ENCODE measurements at regions not wholly inside any gene's neighbourhood (a gene's known extent, or its start where the extent isn't known, plus 50 kb on each side); places are given as distances from the start of the nearest gene placed in this dataset.

GRCh38 chr1:98369463-98369862 is 292.1 kb upstream of the SNX7 start (continued):
- TF ChIP-seq CUX1 (IDR thresholded peaks at IDR 0.05; ENCODE audit: insufficient replicate concordance, low read depth, low read length) = no peak
- TF ChIP-seq RB1 (IDR thresholded peaks at IDR 0.05; ENCODE audit: borderline replicate concordance) = no peak
- no peak for TF ChIP-seq ESRRA (IDR thresholded peaks at IDR 0.05; ENCODE audit: low read length)
- no peak for TF ChIP-seq POLR2AphosphoS5 (IDR thresholded peaks at IDR 0.05; ENCODE audit: low read length)
- no peak for TF ChIP-seq REST (IDR thresholded peaks at IDR 0.05; ENCODE audit: low read depth, low read length)

All from GM12878 (cell line).